Stimulated activated CD4-positive, alpha-beta T cell treated with anti-CD3 and anti-CD28 coated beads, Interleukin-4, amount 100 ng/mL, for 48 hours (primary cell): ENCODE measurements at regions not wholly inside any gene's neighbourhood (a gene's known extent, or its start where the extent isn't known, plus 50 kb on each side); places are given as distances from the start of the nearest gene placed in this dataset.
"Not testable (repeated sequence)": the region's sequence is repeated elsewhere in the genome, so short reads cannot be mapped to it uniquely, and the experiment has no call there.

ENCODE experiments used
- DNase-seq, 2 donors: peaks; one replicate each; pipeline ENCODE4 v3.0.0-alpha.2; 2020; ENCODE audit warnings: low read depth in 2 of 2

DNA sequence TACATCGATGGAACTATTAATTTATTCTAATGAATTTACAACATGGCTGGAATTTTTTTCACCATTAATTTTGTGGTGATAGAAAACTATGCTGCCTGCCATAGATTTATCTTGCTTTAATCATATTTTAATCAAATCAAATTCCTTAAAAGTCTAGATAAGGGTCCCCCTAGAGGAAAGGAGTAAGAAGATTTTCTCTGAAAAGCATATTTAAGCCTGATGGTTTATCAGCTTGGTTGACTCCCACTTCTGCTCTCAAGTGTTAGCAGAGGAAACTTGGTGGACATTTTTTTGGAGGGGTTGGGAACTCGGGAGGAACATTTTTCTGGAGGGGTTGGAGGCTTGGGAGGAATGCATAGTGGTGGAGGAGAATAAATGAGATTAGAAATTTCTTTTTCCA, 253.3 kb downstream of the KCNRG start:
- DNase-seq, result no peak

DNA sequence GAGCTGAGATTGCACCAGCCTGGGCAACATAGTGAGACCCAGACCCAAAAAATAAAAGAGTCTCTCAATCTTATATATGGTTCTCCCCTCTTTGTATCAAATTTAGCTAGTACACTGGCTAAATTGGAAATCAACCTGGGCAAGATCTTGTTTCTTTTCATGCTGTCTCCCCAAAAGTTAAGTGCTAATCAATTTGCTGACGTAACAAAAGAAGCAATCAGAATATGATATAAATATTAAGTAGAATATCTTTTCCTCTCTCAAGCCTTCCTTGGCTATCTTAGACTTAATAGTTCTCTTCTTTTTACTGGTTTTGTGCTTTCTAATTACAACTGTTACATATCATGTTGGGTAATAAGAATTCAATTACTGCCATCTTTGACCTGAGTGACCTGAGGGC, 258.9 kb downstream of the KCNRG start:
- DNase-seq, result no peak

DNA sequence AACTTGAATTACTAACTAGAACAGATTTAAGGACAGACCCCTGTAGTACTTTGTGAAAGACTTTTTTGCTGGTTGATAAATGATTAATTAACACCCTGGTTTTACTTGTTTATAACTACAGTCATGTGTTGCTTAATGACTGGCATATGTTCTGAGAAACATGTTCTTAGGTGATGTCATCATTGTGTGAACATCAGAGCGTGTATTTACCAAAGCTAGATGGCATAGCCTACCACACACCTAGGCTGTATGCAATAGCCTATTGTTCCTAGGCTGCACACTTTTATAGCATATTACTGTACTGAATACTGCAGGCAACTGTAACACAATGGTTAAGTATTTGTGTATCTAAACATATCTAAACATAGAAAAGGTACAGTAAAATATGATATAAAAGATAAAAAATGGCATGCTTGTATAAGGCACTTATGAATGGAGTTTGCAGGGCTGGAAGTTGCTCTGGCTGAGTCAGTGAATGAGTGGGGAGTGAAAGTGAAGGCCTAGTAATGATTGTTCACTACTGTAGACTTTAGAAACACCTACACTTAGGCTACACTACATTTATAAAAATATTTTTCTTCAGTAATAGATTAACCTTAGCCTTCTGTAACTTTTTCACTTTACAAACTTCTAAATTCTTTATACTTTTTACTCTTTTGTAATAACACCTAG, 260.3 kb downstream of the KCNRG start:
- DNase-seq, result peak in 1 of 2 donors; percentile 11

DNA sequence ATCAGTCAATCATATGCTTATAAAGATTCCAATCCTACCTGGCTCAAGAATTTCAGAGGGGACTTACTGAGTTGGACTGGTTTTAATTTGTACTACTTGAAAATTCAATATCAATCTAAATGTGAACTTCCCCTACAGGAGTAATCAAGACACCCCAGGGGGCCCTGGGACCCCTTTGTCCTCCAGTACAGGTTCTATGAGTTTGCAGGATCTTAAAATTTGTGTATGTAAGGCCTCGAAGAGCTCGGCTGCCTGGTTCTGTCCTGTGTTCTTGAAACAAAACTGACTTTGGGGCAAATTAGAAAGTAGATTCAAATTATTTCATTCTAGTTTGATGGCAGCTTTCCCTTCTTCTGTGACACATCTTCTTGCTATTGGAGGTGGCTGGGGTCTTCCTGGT, 261.3 kb downstream of the KCNRG start:
- DNase-seq, result no peak

DNA sequence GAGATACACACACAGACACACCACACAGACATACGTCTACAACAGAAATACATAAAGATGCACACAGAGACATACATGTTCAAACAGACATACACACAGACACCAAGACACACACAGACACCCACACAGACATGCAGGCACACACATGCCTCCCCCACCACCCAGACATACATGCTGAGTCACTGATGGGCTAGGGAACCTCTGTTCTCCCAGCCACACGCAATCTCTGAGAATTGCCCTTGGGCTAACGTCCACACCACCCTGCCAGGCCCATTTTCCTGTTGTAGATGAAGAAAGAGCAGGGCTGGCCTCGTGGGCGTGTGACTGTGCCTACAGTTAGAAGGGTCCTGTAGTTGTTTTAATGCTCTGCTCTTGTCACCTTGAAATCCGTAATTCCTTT, 261.9 kb downstream of the KCNRG start:
- no peak for DNase-seq

DNA sequence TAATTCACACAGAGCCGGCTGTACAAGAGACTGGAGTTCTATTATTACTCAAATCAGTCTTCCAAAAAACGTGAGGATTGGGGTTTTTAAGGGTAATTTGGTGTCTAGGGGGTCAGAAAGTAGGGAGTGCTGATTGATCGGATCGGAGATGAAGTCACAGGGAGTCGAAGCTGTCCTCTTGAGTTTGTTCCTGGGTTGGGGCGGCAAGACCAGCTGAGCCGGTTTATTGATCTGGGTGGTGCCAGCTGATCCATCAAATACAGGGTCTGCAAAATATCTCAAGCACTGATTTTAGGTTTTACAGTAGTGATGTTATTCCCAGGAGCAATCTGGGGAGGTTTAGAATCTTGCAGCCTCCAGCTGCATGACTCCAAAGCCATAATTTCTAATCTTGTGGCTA, 262.7 kb downstream of the KCNRG start:
- DNase-seq, result no peak

DNA sequence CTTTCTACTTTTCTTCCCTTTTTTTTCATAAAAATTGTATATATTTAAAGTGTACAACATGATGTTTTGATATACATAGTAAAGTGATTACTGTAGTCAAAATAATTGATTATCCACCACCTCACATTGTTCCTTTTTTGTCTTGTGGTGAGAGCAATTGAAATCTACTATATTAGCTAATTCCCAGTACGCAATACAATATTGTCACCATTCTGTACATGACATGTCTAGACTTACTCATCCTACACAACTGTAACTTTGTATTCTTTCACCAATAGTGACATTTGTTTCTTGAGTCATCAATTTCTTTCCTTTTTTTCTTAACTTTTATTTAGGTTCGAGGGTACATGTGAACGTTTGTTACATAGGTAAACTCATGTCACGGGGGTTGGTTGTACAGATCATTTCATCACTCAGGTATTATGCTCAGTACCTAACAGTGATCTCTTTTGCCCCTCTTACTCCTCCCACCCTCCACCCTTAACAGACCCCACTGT, 265.2 kb downstream of the KCNRG start:
- no peak for DNase-seq

DNA sequence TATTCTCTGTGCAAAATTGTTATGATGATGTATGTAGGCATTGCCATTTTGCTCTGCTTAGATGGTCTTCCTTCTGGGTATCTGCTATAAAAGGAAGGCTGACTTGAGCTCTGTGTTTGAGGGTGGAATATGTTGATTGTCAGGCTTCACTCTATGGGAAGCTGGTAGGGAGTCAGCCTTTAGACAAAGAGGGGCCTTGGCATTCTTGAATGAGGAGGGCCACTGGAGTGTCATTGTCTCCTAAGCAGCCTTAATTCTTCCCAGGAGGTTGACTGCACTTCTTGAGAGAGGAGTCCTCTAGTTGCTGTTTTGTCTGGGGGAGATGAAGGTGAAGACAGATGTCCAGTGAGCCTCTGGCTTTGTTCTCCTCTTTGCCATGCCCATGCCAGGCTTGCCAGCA, 266.8 kb downstream of the KCNRG start:
- no peak for DNase-seq

DNA sequence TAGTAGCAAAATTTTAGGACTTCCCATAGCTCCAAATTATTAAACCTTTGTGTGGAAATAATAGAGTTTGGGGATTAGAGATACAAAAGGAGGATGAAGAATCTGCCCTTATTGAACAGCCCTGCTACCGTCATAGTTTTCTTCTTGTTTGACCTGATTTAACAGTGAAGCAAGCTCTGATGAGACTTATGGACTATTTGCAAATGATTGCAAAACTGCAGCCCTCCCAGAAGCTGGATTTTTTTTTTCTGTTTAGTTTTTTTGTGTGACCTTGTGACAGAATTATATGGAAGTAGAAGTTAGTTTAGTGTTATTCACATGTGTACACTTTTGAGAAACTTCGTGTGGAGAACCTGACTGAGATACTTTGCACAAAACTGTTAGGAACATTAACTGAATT, 267.8 kb downstream of the KCNRG start:
- no peak for DNase-seq

DNA sequence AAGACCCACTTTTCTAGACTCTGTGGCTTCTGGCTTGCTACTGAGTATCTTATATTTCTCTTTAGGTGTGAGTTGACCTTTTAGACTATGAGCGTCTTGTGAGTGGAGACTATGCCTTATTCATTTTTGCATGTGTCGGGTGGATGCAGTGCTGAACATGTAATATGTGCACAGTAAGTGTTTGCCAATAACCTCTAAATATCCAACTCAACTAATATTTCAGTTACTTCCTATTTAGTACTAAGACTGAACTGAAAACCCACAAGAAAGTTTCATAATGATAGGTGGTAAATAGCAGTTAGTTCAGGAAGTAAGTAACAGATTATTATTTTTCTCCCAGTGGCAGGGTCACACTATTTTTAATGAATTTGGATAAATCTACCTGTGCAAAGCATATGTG, 269.3 kb downstream of the KCNRG start:
- DNase-seq, result no peak

DNA sequence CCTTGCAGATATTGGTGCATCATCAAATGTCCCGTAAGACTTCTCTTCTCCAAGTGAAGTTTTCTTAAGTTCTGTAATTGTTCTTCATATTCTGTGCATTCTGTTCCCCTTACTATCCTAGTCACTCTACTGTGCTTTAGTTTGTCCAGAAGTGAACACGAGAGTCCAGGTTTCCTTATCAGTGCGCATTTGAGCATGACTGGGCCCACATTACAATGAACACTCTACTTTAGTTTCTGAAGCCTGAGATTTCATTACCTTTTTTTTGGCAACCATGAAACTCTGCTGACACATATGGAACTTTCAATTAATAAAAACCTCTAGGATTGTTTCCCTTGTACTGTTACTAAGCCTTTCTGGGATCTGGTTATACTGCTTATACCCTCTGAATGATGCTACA, 270.0 kb downstream of the KCNRG start:
- no peak for DNase-seq

DNA sequence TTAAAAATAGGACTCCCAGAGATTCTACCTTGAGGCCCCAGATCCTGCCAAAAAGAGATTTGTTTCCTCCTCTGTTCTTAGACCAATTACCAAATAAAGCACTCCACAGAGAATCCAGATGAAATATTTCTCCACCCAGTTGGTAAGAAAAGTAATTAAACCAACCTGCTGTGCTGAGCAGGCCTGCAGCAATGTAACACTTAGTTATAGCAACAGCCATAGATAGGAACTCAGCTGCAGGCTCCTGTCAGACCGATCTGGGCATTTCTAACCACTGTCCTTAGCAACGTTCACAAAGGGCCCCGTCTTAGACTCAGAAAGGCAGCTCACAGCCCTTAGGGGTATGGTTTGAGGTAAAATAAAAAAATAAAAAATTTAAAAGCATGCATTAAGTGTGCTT, 271.1 kb downstream of the KCNRG start:
- DNase-seq, result no peak

DNA sequence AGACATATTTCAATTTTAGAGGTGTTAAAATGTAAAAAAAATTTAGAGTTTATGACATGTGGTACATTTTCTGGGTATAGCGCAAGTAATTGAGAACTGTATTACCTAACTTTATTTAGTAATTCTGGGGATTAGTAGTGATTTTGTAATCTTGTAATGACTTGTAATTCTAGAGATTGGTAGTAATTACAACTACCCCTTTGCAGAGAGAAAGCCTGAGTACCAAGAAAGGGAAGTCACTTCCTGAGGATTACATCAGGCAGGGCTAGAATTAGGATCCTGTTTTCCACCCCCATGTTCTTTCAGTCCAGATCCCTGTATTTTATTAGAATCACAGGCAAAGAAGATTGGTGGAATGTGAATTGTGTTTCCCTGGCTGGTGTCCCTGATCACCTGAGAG, 274.9 kb downstream of the KCNRG start:
- DNase-seq, result no peak

DNA sequence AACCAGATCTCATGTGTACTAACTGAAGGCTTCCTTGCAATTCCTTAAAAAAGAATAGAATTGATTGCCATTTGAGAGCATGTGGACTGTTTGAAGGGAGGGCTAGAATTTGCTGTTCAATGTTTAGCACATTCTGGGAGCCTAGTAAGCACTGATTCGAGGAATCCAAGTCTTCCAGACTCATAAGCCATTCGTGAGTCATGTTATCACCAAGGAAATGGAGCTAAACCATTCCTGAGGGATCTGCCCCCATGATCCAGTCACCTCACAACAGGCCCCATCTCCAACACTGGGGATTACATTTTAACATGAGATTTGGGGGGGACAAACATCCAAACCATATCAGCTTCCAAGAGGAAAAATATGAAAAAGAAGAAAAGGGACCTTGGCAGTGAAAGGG, 276.4 kb downstream of the KCNRG start:
- no peak for DNase-seq

DNA sequence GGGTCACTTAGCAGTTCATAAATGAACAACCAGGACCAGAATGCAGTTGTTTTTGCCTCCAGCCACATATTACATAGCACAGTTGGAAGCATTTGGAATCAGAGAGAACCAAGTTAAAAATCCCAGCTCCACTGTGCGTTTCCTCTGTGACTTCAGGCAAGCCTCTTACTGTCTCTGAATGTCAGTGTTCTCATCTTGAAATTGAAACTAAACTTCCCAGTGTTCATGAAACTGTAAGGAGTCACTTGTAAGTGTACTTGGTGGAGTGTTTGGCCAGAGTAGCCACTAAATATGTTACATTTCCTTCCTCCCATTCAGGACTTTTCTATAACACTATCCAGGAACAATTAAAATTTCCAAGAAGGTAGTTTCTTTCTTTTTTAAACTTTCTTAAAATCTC, 276.8 kb downstream of the KCNRG start:
- DNase-seq, result no peak

DNA sequence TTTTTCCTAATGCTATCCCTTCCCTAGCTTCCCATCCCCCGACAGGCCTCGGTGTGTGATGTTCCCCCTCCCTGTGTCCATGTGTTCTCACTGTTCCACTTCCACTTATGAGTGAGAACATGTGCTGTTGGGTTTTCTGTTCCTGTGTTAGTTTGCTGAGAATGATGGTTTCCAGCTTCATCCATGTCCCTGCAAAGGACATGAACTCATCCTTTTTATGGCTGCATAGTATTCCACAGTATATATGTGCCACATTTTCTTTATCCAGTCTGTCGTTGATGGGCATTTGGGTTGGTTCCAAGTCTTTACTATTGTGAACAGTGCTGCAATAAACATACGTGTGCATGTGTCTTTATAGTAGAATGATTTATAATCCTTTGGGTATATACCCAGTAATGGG, 279.2 kb downstream of the KCNRG start:
- DNase-seq, result not testable (repeated sequence)

DNA sequence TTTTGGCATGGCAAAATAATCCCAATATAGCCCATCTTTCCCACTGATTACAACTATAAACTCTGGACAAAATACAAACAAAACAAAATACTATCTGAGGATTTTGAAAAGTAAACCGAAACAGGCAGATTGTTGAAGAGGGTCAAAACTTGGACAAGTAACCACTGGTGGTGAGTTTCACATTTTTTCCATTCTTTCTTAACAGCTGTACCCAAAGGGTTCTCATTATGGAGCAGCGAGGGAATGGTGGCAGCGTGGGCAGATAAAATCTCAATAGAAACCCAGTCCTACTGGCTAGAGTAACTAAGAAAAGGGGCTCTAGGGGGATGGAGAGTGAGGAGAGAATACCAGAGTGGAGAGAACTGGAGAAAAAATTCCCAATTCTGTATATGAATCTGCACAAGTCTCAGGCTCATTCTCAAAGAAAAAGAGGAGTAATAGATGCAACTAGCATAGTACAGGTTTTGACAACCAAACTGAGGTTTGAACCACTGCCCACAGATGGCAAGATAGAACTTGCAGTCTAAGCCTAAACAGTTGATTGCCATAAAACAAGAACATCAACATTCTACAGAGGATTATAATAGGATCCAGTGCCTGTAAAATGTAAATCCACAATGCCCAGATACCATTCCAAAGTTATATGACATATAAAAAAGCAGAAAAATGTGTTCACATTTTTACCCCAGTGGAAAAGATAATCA, 284.5 kb downstream of the KCNRG start:
- DNase-seq, result no peak

DNA sequence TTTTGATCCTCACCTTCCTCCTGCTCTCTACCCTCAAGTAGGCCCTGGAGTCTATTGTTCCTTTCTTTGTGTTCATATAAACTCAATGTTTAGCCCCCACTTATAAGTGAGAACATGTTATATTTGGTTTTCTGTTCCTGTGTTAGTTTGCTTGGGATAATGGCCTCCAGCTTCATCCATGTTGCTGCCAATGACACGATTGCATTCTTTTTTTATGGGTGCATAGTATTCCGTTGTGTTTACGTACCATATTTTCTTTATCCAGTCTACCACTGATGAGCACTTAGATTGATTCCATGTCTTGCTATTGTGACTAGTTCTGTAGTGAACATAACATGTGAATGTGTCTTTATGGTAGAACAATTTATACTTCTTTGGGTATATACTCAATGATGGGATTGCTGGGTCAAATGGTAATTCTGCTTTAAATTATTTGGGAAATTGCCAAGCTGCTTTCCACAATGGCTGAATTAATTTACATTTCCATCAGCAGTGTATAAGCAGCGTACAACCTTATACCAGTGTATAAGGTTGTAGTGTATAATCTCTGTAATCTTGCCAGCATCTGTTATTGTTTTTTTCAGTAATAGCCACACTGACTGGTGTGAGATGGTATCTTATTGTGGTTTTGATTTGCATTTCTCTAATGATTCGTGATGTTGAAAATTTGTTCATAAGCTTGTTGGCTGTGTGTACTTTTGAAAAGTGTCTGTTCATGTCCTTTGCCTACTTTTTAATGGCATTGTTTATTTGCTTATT, 288.9 kb downstream of the KCNRG start:
- no peak for DNase-seq

DNA sequence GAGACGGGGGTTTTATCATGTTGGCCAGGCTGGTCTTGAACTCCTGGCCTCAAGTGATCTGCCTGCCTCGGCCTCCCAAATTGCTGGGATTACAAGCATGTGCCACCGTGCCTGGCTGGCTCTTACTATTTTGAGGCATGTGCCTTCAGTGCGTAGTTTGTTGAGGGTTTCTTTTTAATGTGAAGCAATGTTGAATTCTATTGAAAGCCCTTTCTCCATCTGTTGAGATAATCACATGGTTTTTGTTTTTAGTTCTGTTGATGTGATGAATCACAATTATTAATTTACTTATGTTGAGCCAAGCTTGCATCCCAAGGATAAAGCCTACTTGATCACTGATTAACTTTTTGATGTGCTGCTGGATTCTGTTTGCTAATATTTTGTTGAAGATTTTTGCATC, 290.9 kb downstream of the KCNRG start:
- DNase-seq, result no peak

DNA sequence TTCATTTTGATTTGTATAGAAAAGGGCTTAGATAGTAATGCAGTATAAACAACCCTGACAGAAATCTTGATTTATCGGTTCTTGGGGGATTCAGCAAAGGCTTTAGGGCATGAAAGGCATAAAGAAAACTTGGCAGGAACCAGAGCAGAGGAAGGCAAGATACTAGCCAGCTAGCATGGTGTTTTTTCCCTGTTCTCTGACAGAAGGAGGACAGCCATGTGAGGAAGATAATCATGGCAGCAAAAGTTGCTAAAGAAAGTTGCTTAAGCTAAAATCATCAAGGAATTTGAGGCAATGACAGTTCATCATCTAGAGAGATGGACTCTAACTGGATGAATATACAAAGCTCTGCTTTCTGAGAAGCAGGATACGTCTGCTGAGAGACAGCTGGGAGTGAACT, 294.1 kb downstream of the KCNRG start:
- no peak for DNase-seq

DNA sequence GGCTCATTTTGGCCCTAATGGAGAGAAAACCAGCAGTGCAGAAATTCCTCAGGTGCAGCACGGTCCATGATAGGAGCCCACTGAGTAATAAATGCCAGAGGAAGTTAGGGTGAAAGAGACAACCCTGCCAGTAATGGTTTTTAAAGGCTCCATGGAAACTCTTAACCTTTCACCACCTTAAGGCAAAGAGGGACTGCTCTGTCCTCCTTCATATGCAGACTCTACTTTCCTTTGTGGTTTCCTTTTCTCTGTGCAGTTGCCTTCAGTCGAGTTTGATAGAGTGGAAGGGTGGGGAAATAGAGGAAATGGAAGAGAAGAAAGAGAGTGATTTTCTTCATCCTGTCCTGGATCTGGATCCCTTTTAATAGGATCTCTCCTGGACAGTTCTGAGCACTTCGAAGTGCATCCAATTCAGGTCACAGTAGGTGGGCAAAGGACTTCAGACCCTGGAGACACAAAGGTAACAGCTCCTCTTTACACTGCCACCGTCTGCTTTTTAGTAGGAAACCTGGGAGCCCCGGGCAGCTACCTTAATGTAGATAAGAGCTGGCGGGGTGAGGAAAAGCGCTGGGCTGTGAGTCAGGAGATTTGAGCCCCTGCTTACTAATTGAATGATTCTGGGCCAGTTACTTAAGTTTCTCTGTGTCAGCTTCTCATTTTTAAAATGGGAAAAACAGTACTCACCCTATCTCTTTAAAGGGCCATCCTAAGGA, 294.8 kb downstream of the KCNRG start:
- no peak for DNase-seq

DNA sequence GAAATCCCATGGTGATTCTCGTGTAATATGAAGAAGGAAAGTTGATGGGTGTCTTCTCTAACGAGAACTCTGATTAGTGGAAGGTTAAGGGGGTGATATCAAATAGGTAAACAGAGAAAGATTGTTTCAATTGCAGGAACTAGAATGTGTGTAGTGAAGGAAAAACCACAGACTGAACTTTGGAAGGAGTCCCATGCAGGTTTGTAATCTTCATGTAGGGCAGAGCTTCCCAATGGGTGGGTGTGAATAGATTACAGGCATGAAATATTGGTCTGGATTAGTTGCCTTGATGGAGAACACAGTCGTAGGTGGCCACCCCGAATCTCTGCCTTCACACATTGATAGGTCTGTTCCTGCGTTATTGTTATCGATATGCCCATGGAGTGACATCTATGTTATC, 295.5 kb downstream of the KCNRG start:
- DNase-seq, result no peak
